Suppressor macrophage (primary cell): ENCODE measurements at regions not wholly inside any gene's neighbourhood (a gene's known extent, or its start where the extent isn't known, plus 50 kb on each side); places are given as distances from the start of the nearest gene placed in this dataset.

Experiments used
- DNase-seq, 4 experiments: peaks; one replicate each; pipeline ENCODE4 v3.0.0-alpha.2; 2020 to 2022

DNA sequence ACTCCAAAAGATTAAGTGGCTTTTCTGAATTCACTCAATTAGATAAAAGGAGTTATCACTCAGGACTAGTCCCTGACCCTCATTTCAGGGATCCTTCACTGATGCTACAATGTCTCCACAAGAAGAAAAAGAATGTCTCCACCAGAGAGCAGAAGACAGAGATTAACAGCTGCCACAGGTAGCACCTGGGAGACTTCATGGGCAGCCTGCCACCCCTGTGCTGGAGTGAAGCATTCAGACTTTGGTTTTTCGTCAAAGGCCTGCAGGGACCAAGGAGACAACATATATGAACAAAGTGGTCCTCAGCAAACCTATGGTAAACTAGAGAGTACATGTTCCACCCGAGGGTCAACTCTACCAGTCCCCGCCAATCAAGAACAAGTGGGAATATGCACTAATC is 197.0 kb upstream of the ACVR2A start:
- DNase-seq, result no peak

DNA sequence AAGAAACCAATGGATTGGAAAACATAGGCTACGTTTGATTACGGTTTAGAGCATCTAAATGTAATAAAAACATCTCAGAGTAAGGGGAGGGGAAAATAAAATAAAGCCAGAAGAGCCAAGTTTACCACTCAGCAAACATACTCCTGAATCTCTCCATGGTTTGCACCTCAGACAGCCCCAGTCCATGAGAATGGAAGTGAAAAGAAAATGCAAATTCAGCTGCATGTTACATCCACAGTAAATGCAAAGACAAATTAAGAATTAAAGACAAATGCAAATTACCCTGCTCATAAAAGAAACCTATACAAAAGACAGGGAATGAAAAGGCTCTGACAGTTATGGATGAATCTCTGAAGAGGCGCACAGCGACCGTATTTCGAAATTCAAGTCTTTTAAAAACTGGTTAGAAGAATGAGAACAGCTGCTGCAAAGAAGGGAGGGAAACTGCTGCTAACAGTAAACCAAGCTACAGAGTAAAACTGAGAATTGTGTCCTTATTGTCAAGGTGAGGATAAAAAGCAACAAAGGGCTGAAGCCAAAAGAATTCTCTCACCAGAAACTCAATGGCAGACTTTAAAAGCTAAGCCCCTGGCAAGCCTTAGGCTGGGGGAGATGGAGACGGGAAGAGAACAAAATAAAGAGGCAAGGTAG is 197.9 kb upstream of the ACVR2A start:
- no peak for DNase-seq

DNA sequence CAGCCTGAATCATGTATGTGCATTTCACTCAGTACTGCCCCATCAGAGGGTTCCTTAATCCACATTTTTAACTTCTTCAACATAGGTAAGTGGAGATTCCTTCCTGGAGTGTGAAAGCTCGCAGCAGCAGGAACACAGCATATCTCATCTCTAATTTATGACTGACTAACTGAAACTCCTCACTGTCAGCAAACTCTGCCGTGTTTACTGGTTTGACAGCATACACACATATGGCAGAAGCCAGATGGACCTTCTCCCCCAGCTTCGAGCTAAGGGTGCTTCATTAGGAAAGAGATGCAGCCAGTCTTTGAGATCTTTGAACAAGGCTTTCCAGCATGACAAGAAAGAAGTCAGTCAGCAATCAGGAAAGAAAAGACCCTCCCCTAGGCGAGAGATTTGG is 200.3 kb upstream of the ACVR2A start:
- no peak for DNase-seq

DNA sequence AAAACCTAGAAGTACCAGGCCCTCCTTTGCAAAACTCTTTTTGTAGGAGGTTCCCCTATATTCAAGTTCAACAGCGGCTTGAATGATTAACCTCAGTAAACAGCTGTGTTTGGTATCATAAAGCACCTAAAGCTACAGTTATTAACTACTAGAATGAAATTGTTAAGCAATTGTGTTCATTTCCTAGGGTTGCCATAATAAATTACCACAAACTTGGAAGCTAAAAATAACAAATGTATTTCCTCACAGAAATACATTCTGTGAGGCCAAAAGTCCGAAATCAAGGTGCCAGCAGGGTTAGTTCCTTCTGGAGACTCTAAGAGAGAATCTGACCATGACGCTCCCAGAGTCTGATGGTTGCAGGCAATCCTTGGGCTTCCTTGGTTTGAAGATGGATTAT is 202.1 kb upstream of the ACVR2A start:
- DNase-seq, result peak in 3 of 4 experiments; percentile 21 to 35 (median 22)

DNA sequence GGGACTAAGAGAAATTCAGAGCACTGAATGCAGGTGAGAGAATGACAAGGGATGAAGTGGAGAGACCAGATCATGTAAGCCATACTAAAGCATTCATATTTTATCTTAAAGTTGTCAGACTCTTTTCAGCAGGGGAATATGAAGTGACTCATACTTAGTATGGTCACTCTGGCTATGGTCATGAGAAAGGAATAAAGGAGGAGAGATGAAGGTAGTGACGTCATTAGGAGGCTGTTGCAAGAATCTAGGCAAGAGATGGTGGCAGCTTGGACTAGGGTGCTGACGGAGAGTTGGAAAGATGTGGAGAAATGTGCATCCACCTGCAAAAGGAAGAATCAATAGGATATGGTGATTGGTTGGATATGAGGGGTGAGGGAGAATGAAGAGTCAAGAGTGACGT is 203.2 kb upstream of the ACVR2A start:
- DNase-seq, result peak in 2 of 4 experiments; percentile 38 to 54

DNA sequence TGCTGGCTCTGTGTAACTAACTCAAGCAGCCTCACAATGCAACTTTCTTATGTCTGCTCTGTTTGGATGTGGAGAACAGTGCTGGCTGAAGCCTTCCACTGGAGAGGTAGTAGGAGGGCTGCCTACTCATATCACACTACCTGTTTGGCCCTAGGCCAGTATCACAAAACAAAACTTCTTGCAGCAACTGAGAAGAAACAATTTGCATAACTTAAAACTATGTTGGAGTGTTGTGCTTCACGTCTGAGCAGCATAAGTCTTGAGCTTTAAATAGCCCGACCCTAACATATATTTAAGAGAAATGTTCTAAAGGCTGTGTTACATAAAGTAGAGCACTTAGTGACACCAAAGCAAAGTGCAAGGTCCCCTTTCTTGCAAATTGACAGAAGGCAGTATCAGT is 204.9 kb upstream of the ACVR2A start:
- no peak for DNase-seq

DNA sequence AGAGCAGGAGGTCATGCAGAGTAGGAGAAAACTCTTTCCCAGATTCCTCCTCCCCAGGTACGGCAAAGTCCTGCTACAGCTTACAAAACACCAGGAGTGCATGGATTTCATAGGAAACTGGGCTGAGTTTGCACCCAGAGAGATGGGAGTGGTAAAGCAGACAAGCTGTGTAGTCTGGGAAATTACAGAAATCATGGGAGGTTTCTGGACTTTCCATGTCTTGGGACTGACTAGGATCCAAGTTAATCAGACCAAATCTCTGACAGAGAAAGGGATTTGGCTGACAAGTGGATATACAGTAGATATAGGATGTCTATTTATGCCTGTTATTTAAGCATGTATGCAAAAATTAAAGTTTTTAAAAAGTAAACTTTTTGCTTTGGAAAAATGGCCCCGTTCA is 205.4 kb upstream of the ACVR2A start:
- no peak for DNase-seq

DNA sequence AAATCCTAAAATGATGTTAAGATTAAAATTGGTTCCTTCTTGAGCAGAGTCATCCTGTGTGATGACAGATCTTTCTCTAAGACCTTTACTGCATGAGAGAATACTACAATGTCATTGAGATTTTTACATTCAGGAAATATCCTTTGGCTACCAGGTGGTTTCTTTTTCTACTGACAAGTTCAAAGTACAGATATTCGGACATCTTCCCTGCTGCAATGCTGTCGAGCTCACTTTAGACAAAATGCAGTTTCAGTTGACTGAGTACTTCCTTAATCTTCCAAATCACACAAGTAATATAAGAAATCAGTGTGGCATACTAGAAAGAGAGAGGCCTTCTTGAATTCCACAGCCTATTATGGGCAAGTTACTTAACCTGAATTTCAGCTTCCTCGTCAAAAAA is 207.9 kb upstream of the ACVR2A start:
- DNase-seq, result peak; percentile 20 to 58 (median 38)

DNA sequence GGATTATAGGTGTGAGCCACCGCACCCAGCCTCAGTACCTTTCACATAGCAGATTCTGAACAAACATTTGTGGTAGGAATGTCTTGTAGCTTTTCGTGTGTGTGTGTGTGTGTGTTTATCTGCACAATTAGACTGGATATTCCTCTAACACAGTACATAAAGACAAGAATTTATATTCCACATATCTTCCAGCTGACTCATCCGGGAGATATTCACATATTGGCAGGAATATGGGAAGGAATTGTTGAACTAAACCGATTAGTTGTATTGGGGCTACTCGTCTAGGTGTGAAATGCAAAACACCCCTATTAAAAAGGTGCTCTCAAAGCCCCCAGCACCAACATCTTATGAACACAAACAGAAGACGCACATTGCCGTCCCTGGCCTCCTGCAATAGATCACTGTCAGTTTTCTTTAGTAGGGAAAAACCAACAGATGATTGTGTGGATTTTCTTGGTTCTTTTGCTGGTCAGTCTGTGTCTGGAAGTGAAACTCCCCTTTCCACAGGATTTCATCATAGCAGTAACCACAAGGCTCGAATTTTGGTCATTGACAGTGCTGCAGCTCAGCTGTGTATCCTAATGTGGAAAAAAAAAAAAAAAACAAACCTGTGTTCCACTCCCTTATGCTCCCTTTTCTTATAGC is 208.5 kb upstream of the ACVR2A start:
- peak; percentile 73 to 90 (median 82) for DNase-seq

DNA sequence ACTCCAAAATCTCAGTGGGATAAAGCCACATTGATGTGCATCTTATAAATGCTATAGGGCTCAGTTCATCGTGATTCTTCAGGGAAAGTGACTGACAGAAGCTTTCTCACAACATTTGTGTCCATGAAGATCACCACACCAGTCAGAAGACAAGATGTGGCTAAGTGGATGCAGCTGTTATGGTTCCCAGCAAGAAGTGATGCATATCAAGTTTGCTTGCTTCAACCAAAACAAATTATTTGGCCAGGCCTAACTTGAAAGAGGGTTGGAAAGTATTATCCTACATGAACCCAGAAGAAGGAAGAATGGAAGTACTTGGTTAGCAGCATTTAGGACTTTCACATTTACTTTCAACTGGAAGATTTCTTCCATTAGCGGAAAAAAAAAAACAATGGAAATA is 210.0 kb upstream of the ACVR2A start:
- no peak for DNase-seq

DNA sequence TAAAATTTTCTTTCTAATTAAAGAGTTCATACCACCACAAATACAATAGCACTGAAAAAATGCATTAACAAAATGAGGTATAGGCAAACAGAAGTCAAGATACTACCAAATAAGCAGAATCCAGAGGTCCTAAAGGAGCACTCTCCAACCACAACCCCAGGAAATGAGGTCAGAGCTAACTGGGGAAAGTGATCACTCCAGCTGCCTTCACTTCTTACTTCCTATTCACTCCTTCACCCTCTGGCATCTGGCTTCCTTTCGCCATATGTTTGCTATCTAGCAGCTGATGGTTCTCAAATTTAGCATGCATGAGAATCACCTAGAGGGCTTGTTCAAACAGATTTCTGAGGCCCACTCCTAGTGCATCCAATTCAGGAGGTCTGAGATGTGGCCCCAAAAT is 212.6 kb upstream of the ACVR2A start:
- DNase-seq, result peak; percentile 73 to 90 (median 82)

DNA sequence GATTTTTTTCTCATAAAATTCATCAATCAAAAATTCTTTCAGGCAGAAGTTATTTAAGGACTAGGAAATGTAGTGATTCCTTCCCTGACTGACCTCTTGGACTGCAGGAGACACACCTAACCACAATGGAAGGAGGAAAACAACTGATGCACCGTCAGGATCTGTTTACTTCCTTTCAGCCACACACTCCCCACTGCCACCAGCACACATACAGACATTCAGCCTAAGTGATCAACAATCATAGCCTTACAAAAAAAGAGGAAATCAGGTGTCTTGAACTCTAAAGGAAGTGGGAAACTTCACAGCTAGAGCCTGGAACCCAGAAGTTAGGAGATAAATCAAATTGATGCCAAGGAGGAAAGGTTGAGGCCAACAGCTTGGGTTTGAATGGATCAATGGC is 213.5 kb upstream of the ACVR2A start:
- peak in 3 of 4 experiments; percentile 17 to 43 (median 21) for DNase-seq

DNA sequence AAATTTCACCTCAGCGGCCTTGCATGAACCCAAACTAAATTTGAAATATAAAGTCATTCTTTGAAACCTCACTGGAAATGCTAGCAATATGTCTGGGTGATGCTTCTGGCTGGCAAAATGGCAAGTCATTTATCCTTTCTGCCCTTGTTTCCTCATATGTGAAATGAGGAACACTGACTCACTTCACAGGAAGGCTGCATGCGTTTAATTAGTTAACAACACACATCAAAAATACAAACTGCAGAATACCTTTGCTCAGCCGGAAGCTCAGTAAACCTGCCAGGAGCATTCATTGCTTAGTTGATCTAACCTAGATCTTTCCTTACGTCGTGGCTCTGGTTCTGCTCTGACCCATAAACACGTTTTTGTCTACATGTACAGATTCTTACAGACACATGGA is 214.2 kb upstream of the ACVR2A start:
- DNase-seq, result peak; percentile 50 to 84 (median 69)

DNA sequence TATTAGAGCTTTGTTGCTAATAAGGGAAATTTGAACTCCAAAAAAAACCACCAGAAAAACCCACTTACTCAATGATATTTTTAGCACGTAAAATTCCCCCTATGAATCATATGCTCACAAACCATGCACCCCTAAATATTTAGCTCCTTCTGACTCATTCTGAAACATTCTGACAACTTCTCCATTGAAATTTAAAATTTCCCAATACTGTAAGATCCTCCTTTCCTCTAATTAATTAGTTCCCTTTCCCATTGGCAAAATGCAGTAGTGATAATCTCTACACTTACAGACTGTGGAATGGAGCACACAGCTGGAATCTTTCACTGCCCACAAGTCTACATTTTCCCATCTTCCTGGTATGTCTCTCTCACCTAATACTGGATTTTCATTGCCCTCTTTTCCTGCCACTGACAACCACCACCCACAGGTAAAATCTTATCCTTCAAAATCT is 215.8 kb upstream of the ACVR2A start:
- peak; percentile 28 to 95 (median 73) for DNase-seq

DNA sequence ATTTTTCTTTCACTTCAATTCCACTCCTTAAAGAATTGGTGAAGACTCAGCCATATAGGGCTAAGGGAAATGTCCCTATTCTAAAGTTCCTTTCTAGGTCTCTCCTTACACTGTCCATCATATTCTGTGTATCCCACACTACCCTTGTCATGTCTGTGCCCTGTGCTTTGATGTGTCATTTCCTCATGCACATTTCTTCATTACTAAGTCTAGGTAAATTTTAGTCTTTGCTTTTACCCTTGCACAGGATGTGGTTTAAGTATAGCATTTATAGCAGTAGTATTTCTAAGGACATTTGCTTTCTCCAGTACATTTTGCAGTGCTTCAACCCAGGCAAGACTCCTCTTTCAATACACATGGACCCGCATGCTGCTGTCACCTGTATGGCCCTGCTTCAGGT is 221.5 kb upstream of the ACVR2A start:
- peak in 3 of 4 experiments; percentile 15 to 51 (median 48) for DNase-seq

DNA sequence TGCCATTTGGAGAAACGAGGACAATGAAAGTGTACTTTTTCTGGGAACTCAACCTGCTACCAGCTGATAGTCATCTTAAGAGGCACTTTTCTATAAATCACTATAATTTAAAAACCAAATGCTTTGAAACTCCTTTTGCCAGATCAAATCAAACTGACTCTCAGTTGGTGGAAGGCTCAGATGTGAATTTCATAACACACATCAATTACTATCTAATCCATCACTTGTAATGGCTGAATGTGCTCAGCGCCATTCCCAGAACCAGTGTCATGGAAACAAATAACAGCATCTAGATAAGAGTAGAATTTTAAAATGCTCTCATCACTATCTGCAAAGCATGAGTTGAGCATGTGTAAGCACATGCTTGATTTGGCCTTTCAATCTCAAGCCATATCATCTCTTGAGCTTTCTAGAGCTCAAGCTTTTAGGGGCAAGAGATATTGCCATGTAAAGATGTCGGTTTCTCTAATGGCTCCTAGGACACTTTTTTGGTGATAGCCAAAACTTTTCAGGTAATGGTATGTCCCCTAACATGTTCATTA is 223.1 kb upstream of the ACVR2A start:
- DNase-seq, result no peak

DNA sequence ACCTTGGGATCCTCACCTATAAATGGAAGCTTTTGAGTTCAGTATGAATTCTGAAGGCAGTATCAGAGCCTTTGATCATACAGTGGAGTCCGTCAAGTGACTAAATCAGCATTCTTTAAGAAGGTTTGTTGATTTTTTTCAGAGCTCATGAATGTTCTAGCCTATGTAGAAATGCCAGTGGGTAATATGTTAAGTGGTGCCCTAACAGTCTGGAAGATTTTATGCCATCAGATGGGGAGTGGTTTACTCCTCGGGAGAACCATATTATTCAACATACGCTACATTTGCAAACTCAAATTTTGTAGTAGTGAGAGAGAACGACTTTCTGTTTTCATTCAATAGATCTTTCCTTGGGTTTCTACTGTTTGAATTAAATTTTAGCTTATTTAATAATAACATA is 225.0 kb upstream of the ACVR2A start:
- DNase-seq, result no peak

DNA sequence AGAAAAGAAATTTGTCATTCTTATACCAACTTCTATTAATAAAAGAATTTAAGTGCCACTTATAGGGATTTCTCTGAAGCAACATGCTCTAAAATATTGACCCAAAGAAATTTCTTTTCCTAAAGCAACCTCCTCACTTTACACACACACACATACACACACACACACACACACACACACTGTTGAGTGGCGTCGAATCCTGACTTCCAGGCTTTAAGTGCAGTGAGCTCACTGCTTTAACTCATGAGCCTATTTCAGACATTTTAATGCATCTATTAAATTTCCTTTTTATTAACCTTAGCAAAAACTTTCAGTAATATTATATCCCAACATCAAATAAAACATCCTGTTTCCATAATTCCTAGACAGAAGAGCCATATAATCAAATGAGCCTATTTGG is 229.1 kb upstream of the ACVR2A start:
- DNase-seq, result no peak

DNA sequence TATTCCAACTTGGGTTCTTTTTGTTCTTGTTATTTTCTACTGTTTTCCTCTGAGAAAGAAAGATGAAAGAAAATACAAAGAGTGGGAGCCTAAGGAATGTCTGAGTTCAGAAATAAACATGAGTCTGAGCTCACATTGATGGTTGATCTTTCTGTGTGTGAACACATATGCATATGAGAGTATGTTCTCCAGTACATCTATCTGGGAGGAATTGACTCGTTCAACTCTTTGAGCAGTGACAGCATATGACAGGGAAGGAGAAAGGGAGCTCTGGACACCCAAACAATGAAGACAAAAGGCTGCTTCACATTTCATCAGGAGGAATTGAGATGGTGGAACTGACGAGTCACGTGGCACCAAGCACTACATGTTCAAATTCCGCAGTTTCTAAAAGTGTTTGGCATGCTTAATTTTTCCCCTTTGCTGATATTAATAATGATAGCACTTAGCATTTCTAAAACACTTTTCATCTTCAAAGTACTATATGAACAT is 229.8 kb upstream of the ACVR2A start:
- no peak for DNase-seq

DNA sequence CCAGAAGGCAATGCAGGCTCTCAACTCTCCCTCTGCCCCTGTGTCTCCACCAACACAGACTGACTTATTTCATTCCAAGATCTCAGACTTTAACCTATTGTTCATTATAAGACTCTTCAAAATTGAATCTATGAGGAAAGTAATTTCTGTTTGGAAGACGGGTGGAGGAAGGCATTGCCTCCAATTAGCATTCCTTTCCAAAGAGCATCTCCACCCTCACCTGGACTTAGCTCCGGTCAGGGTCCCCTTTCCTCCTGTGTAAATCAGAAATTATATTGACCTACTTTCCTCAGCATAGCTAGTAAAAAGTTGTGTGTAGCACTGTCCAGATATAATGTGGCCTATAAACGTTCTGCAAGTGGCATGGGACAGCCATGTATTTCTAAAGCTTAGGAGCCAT is 230.4 kb upstream of the ACVR2A start:
- DNase-seq, result no peak

DNA sequence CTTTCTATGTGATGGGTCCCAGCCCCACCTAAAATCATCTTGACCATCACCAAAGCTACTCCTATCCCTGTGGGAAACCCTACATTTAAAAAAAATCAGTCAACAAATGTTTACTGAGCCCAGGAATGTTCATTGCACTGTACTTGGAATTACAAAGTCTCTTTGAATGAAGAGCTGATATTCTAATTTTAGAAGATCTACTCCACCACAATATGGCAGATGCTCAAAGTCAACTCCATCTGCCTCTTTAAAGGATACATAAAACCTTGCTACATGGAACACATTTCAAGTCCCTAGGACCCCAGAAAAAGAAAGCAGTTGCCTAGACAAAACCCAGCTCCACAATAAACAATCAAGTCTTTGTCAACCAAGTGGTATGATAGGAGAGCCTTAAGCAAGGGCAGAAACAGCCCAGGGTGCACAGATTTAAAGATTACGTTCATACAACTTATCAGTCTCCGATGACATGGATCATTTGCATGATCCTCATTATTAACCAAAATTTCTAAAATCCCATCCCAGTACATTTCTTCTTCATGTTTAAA is 234.3 kb upstream of the ACVR2A start:
- DNase-seq, result no peak

DNA sequence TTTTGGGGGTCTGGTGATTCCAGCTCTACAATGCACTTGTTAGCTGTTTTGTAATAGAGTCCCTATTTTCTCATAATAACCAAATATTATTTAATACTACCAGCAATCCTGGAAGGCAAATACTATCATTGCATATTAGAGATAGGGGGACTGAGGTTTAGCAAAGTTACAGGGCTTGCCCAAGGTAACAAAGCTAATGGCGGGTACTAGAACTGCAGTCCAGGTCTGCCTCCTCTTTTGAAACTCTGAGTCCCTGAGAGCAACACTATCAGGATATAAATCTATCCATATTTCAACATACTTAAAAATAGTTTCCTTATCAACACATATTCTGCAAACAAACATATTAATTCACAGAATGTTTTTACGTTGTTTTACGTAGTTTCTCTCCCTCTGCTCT is 235.5 kb upstream of the ACVR2A start:
- no peak for DNase-seq

DNA sequence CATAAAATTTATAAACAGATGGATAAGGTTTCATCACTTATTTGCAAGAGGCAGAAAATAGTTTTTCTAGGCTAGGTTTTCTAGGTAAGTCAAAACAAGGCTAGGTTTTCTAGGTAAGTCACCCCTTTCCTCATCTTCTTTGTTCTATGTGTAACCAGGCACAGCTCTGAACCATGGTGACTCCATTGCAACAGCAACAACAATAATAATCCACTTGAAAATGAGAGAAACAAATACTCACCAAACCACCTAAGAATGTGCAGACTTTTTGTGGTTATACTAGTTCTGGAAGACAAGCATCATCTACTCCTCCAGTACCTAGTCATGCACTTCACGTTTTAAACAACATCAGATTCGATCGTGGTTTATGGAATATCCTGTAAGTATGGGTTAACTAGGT is 237.4 kb upstream of the ACVR2A start:
- DNase-seq, result no peak

DNA sequence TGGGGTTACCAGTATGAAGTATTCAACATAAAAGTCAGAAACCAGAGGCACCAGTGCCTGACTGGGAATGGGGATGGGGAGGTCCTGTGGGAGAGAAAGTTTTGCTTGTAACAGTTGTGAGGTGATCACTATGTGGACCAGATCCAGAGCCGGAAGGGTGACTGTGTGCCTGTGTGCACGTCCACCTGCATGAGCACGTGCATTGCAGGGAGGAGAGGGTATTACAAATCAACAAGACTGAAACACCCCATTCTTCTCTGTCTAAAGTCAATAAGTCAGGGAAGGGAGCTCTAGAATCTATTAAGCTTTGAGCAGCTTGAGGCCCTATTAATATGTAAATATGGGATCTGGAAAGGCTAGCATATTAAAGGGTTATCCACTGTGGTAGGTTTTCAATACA is 241.0 kb upstream of the ACVR2A start:
- no peak for DNase-seq
